Heart right ventricle (tissue), 16 donors: ENCODE measurements at regions not wholly inside any gene's neighbourhood (a gene's known extent, or its start where the extent isn't known, plus 50 kb on each side); places are given as distances from the start of the nearest gene placed in this dataset.

Experiments used
- ATAC-seq, 8 donors: fragments of 200-7000 bp; cut with Tn5 transposase; one replicate each; pipeline ENCODE4 v1.9.1; 2020; ENCODE audit warnings: mild to moderate bottlenecking in 8 of 8, moderate library complexity in 8 of 8, moderate number of reproducible peaks in 1 of 8
- DNase-seq, 2 donors: peaks; one replicate each; pipeline ENCODE4 v3.0.0-alpha.2; 2020
- H3K27ac ChIP-seq, 10 donors: fragments of 200-600 bp; sonication (generic) in 2 of 10; one replicate each; pipeline versions ENCODE4 v1.5.0 to v1.8.0; 2020 to 2022; ENCODE audit warnings: mild to moderate bottlenecking in 3 of 10
- H3K27me3 ChIP-seq, 7 donors: fragments of 200-600 bp; one replicate each; pipeline ENCODE4 v1.8.0; 2021 to 2022; ENCODE audit warnings: mild to moderate bottlenecking in 2 of 7
- H3K36me3 ChIP-seq, 9 donors: fragments of 200-600 bp; sonication (generic) in 1 of 9; one replicate each; pipeline versions ENCODE4 v1.5.0 to v1.8.0; 2020 to 2022; ENCODE audit warnings: mild to moderate bottlenecking in 2 of 9
- H3K4me1 ChIP-seq, 9 donors: fragments of 200-600 bp; sonication (generic) in 1 of 9; one replicate each; pipeline versions ENCODE4 v1.5.0 to v1.8.0; 2020 to 2022; ENCODE audit warnings: mild to moderate bottlenecking in 4 of 9
- H3K4me3 ChIP-seq, 10 donors: fragments of 200-600 bp; sonication (generic) in 2 of 10; one replicate each; pipeline versions ENCODE4 v1.5.0 to v1.8.0; 2020 to 2022; ENCODE audit warnings: mild to moderate bottlenecking in 7 of 10, moderate library complexity in 2 of 10
- H3K9me3 ChIP-seq, 11 donors: fragments of 200-600 bp in 10 of 11; sonication (generic) in 2 of 11; one replicate each; pipeline versions ENCODE4 v1.5.0 to v1.8.0; 2013 to 2022; ENCODE audit warnings: mild to moderate bottlenecking in 2 of 11, control low read depth in 1 of 11, moderate library complexity in 1 of 11
- WGBS, 2 donors: extraction: QIAGEN DNeasy Blood & Tissue Kit; methylation state at CpG; one replicate each; pipeline ENCODE4 v1.1.7; 2013; ENCODE audit warnings: inconsistent platforms in 1 of 2; 5-methylcytosine and 5-hydroxymethylcytosine counted together
- intact Hi-C, 10 donors: fragments of 100-400 bp; cut with DNase I; formaldehyde crosslinking; loops; one replicate each; pipeline versions ENCODE4 v1.11.1 to v1.14.2; 2022
- TF ChIP-seq, protein P1 (sequence below), 9 donors: fragments of 200-600 bp; sonication (generic) in 2 of 9; IDR thresholded peaks; one replicate each; pipeline versions ENCODE4 v1.5.0 to v1.8.0; 2021 to 2022; ENCODE audit warnings: antibody characterized with exemption in 9 of 9, mild to moderate bottlenecking in 5 of 9, moderate library complexity in 1 of 9
- donor health status: Arrhythmogenic right ventricular cardiomyopathy.
- donor health status: ischemic (EF 13 %, LVEDD 7.1; RV severe dilation, severe dysfunction).
- donor health status: healthy with polysubstance abuse.
- donor health status: DM: no; HTN: yes; CAD: no.
- donor health status: DM: no; HTN: no; CAD: no.
- donor health status: ischemic (EF 25% LVEDD 6.9; RV normal size, moderate dysfunction).
- donor health status: ischemic (EF 25% LVEDD 5.7; RV mildly dilated, moderate dysfunction).
- donor health status: healthy.
- donor health status: DM: yes; HTN: yes; CAD: no.
- donor health status: Ischemic cardiomyopathy.
- donor health status: ischemic (EF 35%, LVEDD 5.7; RV mildly dilated, moderate dysfunction).
- donor health status: nonischemic (EF 11% LVEDD 7.7; RV severe dilation, severe dysfunction).
- donor health status: DM: yes; HTN: yes; CAD: no.
- donor health status: PGD.
- donor health status: ischemic (EF 29% LVEDD 5.4; RV normal size, mild dysfunction).
- donor health status: nonischemic (EF 23%, LVEDD 6.1; RV moderate dilation, normal function).

DNA sequence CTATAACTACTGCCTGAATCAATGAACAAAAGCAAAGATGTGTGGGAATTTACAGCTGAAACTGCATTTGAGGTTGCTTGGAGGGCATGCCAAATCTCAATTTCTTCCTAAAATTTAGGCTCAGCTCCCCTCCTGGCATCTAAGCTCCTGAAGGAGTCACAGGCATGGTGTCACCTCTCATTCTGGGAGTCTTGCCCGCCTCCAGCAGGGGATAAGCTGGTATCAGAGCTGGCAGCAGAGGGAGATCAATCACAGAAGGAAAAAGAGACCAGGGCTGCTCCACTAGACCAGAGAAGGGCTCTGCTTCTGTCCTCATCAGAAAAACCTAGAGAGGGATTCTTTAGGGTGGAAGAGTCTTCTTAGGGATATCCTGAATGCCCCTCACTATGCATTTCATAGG is 150.4 kb upstream of the SLC6A11 start:
- intact Hi-C loops: no loop called here
- Histone ChIP-seq H3K4me3 (no peak overlapping the region), H3K9me3 (peaks cover 0 to 7% (median 0%) of the 10 kb centered on the region in 11 donors), H3K36me3 (no peaks in the 10 kb centered on the region), H3K27ac (no peak overlapping the region), H3K27me3 (peaks cover 0 to 25% (median 7%) of the 10 kb centered on the region in 7 donors), H3K4me1 (no peaks in the 10 kb centered on the region)
- WGBS, 2 donors: 57 to 64% methylated on average over 1 of the region's 1 CpG
- ATAC-seq: peak in 1 of 8 donors; percentile 13
- no peak for DNase-seq
- TF ChIP-seq, protein P1, sequence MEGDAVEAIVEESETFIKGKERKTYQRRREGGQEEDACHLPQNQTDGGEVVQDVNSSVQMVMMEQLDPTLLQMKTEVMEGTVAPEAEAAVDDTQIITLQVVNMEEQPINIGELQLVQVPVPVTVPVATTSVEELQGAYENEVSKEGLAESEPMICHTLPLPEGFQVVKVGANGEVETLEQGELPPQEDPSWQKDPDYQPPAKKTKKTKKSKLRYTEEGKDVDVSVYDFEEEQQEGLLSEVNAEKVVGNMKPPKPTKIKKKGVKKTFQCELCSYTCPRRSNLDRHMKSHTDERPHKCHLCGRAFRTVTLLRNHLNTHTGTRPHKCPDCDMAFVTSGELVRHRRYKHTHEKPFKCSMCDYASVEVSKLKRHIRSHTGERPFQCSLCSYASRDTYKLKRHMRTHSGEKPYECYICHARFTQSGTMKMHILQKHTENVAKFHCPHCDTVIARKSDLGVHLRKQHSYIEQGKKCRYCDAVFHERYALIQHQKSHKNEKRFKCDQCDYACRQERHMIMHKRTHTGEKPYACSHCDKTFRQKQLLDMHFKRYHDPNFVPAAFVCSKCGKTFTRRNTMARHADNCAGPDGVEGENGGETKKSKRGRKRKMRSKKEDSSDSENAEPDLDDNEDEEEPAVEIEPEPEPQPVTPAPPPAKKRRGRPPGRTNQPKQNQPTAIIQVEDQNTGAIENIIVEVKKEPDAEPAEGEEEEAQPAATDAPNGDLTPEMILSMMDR (IDR thresholded peaks at IDR 0.05): no peak

DNA sequence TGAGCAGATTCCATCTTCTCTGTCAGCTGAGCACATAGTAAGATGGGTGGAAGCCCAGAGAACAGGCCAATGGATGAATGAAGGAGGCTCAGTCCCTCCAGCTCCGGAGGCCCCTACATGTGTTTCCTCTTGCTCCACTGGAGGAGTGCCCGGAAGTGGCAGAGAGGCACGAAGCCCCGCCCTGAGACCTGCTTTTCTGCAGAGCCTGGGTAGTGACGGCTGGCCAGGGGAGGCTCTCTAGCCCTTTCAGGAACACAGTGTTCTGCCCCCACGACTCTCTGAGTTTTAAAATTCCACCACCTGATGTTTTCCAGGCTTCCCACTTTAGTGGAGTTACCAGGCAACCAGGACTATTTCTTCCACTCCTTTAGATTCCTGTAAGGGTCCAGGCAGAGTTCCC is 149.4 kb upstream of the SLC6A11 start:
- peak; percentile 19 to 44 for DNase-seq
- TF ChIP-seq, protein P1 (IDR thresholded peaks at IDR 0.05): no peak
- intact Hi-C loops: no loop called here
- peaks cover 0 to 5% (median 0%) of the 10 kb centered on the region in 11 donors for H3K9me3 ChIP-seq
- H3K4me1 ChIP-seq: no peaks in the 10 kb centered on the region
- peak in 7 of 8 donors; percentile 42 to 96 (median 81) for ATAC-seq
- H3K36me3 ChIP-seq: no peaks in the 10 kb centered on the region
- H3K27me3 ChIP-seq: peaks cover 0 to 25% (median 7%) of the 10 kb centered on the region in 7 donors
- 14 to 15% methylated on average over 6 of the region's 6 CpGs for WGBS, 2 donors
- H3K27ac ChIP-seq: no peak overlapping the region
- H3K4me3 ChIP-seq: no peak overlapping the region

- Histone ChIP-seq H3K27me3 (peaks cover 0 to 25% (median 7%) of the 10 kb centered on the region in 7 donors), H3K9me3 (no peaks in the 10 kb centered on the region), H3K36me3 (no peaks in the 10 kb centered on the region), H3K4me3 (no peak overlapping the region), H3K27ac (no peak overlapping the region), H3K4me1 (peaks cover 0 to 2% (median 0%) of the 10 kb centered on the region in 9 donors)
- no peak for ATAC-seq
- intact Hi-C loops: no loop called here
- WGBS, 2 donors: 64 to 75% methylated on average over 8 of the region's 8 CpGs
- no peak for DNase-seq
- TF ChIP-seq, protein P1 (IDR thresholded peaks at IDR 0.05): no peak
Measured at GRCh38 chr3:10667269-10667668, 148.8 kb upstream of the SLC6A11 start.

GRCh38 chr3:10667901-10668476 is 148.0 kb upstream of the SLC6A11 start:
- no peak overlapping the region for H3K4me3 ChIP-seq
- intact Hi-C loops: no loop called here
- no peaks in the 10 kb centered on the region for H3K9me3 ChIP-seq
- ATAC-seq: no peak
- no peaks in the 10 kb centered on the region for H3K36me3 ChIP-seq
- H3K27ac ChIP-seq: no peak overlapping the region
- DNase-seq: no peak
- TF ChIP-seq, protein P1 (IDR thresholded peaks at IDR 0.05): no peak
- 71 to 79% methylated on average over 14 of the region's 14 CpGs for WGBS, 2 donors
- H3K4me1 ChIP-seq: peaks cover 0 to 6% (median 0%) of the 10 kb centered on the region in 9 donors
- H3K27me3 ChIP-seq: peaks cover 0 to 25% (median 7%) of the 10 kb centered on the region in 7 donors
